NCI-H2107 (cell line): ENCODE measurements at regions not wholly inside any gene's neighbourhood (a gene's known extent, or its start where the extent isn't known, plus 50 kb on each side); places are given as distances from the start of the nearest gene placed in this dataset.
"Not testable (repeated sequence)": the region's sequence is repeated elsewhere in the genome, so short reads cannot be mapped to it uniquely, and the experiment has no call there.

Source experiments
- DNase-seq: peaks from one replicate; lab custom pipeline; 2025; lab: John Stamatoyannopoulos, UW

- DNase-seq: no peak
These were observed 1094.0 kb downstream of the FSCB start for GRCh38 chr14:43413084-43413483.

- DNase-seq: no peak
These were observed 1095.2 kb downstream of the FSCB start for GRCh38 chr14:43411841-43412240.

- DNase-seq: no peak
These were observed 1096.5 kb downstream of the FSCB start for GRCh38 chr14:43410631-43411030.

- DNase-seq: no peak
These were observed 1098.6 kb downstream of the FSCB start for GRCh38 chr14:43408472-43408871.

GRCh38 chr14:43407706-43408105 lies 1099.4 kb downstream of the FSCB start:
- no peak for DNase-seq

- DNase-seq: no peak
These were observed 1100.2 kb downstream of the FSCB start for GRCh38 chr14:43406931-43407330.

- DNase-seq: no peak
These were observed 1107.8 kb downstream of the FSCB start for GRCh38 chr14:43399289-43399688.

GRCh38 chr14:43370565-43370896 lies 1136.6 kb downstream of the FSCB start:
- not testable (repeated sequence) for DNase-seq

GRCh38 chr14:43369710-43370564 lies 1137.1 kb downstream of the FSCB start:
- no peak for DNase-seq

- DNase-seq: no peak
These were observed 1144.5 kb downstream of the FSCB start for GRCh38 chr14:43362586-43362985.

- no peak for DNase-seq
These were observed 1145.3 kb downstream of the FSCB start for GRCh38 chr14:43361751-43362150.

GRCh38 chr14:43360239-43360638 lies 1146.8 kb downstream of the FSCB start:
- DNase-seq: no peak

GRCh38 chr14:43359317-43359716 lies 1147.8 kb downstream of the FSCB start:
- no peak for DNase-seq

GRCh38 chr14:43356979-43357545 lies 1150.0 kb downstream of the FSCB start:
- no peak for DNase-seq

- no peak for DNase-seq
These were observed 1150.7 kb downstream of the FSCB start for GRCh38 chr14:43356382-43356781.

- no peak for DNase-seq
These were observed 1165.2 kb downstream of the FSCB start for GRCh38 chr14:43341921-43342320.

- DNase-seq: no peak
These were observed 1168.4 kb downstream of the FSCB start for GRCh38 chr14:43338713-43339112.

- no peak for DNase-seq
These were observed 1170.7 kb downstream of the FSCB start for GRCh38 chr14:43336351-43336750.

- not testable (repeated sequence) for DNase-seq
These were observed 1180.3 kb downstream of the FSCB start for GRCh38 chr14:43326501-43327407.

GRCh38 chr14:43316427-43316826 lies 1190.7 kb downstream of the FSCB start:
- DNase-seq: no peak

- no peak for DNase-seq
These were observed 1193.4 kb downstream of the FSCB start for GRCh38 chr14:43313719-43314118.

- no peak for DNase-seq
These were observed 1198.5 kb downstream of the FSCB start for GRCh38 chr14:43308421-43309110.
